GM23338 (cell line): ENCODE measurements at regions not wholly inside any gene's neighbourhood (a gene's known extent, or its start where the extent isn't known, plus 50 kb on each side); places are given as distances from the start of the nearest gene placed in this dataset.

ENCODE experiments used
- ATAC-seq: fragments of 200-7000 bp; cut with Tn5 transposase; 3 replicates; pipeline ENCODE4 v1.9.1; 2020
- DNase-seq: peaks from one replicate; pipeline ENCODE4 v3.0.0-alpha.2; 2015; ENCODE audit warnings: low spot score
- H2AFZ ChIP-seq: fragments of 200-600 bp; sonication (generic); 2 replicates; pipeline ENCODE4 v1.8.0; 2016; ENCODE audit warnings: antibody characterized with exemption, mild to moderate bottlenecking, moderate library complexity
- H3F3A ChIP-seq: fragments of 200-600 bp; sonication (generic); replicated peaks from 2 replicates; pipeline ENCODE4 v1.8.0; 2017; ENCODE audit warnings: antibody characterized with exemption, mixed run types, low read depth
- H3K27ac ChIP-seq: fragments of 200-600 bp; sonication (generic); 2 replicates; pipeline ENCODE4 v1.6.1; 2016; ENCODE audit warnings: low read depth
- H3K27me3 ChIP-seq: fragments of 200-600 bp; sonication (generic); 2 replicates; pipeline ENCODE4 v1.8.0; 2016; ENCODE audit warnings: mild to moderate bottlenecking, mixed run types, moderate library complexity; ENCODE audit not compliant: insufficient read depth
- H3K36me3 ChIP-seq: fragments of 200-600 bp; sonication (generic); 2 replicates; pipeline ENCODE4 v1.8.0; 2016; ENCODE audit warnings: mild to moderate bottlenecking; ENCODE audit not compliant: insufficient read depth
- H3K4me1 ChIP-seq: fragments of 200-600 bp; sonication (generic); 2 replicates; pipeline ENCODE4 v1.8.0; 2016; ENCODE audit warnings: mild to moderate bottlenecking, moderate library complexity; ENCODE audit not compliant: insufficient read depth
- H3K4me2 ChIP-seq: fragments of 200-600 bp; sonication (generic); 2 replicates; pipeline ENCODE4 v1.7.1; 2017; ENCODE audit warnings: mixed run types
- H3K4me3 ChIP-seq: fragments of 200-600 bp; sonication (generic); 2 replicates; pipeline ENCODE4 v1.6.1; 2016; ENCODE audit warnings: mixed run types
- H3K79me2 ChIP-seq: fragments of 200-600 bp; sonication (generic); replicated peaks from 2 replicates; pipeline ENCODE4 v1.8.0; 2017; ENCODE audit warnings: mild to moderate bottlenecking; ENCODE audit not compliant: insufficient read depth
- H3K9me2 ChIP-seq: fragments of 200-600 bp; sonication (generic); 2 replicates; pipeline ENCODE4 v1.8.0; 2017; ENCODE audit not compliant: insufficient read depth
- H4K20me1 ChIP-seq: fragments of 200-600 bp; sonication (generic); replicated peaks from 2 replicates; pipeline ENCODE4 v1.8.0; 2017; ENCODE audit warnings: mild to moderate bottlenecking; ENCODE audit not compliant: insufficient read depth
- H3K27ac Mint-ChIP-seq: 2 replicates; pipeline ENCODE4 v1.8.0; 2020; ENCODE audit warnings: inconsistent platforms, mild to moderate bottlenecking, moderate library complexity, mixed read lengths
- H3K27me3 Mint-ChIP-seq: 3 replicates; pipeline ENCODE4 v1.8.0; 2022; ENCODE audit warnings: low read depth, mild to moderate bottlenecking, moderate library complexity, mixed read lengths, inconsistent platforms; ENCODE audit not compliant: insufficient read depth, poor library complexity
- H3K36me3 Mint-ChIP-seq: 3 replicates; pipeline ENCODE4 v1.8.0; 2021; ENCODE audit warnings: low read depth, mild to moderate bottlenecking, inconsistent platforms, moderate library complexity, mixed read lengths
- H3K4me1 Mint-ChIP-seq: 3 replicates; pipeline ENCODE4 v1.8.0; 2020; ENCODE audit warnings: mild to moderate bottlenecking, inconsistent platforms, mixed read lengths
- H3K4me3 Mint-ChIP-seq: 3 replicates; pipeline ENCODE4 v1.8.0; 2021; ENCODE audit warnings: moderate library complexity, mild to moderate bottlenecking, inconsistent platforms, mixed read lengths
- H3K9me3 Mint-ChIP-seq: 3 replicates; pipeline ENCODE4 v1.8.0; 2020; ENCODE audit warnings: moderate library complexity, mild to moderate bottlenecking, inconsistent platforms, mixed read lengths
- EZH2phosphoT487 ChIP-seq: fragments of 200-600 bp; sonication (generic); IDR thresholded peaks from one replicate; pipeline ENCODE4 v1.8.1; 2018; ENCODE audit warnings: antibody characterized with exemption; ENCODE audit not compliant: unreplicated experiment
- JUNB ChIP-seq: IDR thresholded peaks from one replicate; pipeline ENCODE4 v1.6.1; 2016; ENCODE audit warnings: antibody characterized with exemption; ENCODE audit not compliant: unreplicated experiment
- STAT1 ChIP-seq: IDR thresholded peaks from one replicate; pipeline ENCODE4 v1.6.1; 2016; ENCODE audit warnings: antibody characterized with exemption; ENCODE audit not compliant: unreplicated experiment
- ZNF114 ChIP-seq: fragments of 250-450 bp; sonication (Bioruptor Pico); IDR thresholded peaks from 2 replicates; pipeline ENCODE4 v1.5.0; 2020; ENCODE audit warnings: mild to moderate bottlenecking, moderate library complexity
- ZNF331 ChIP-seq: fragments of 250-450 bp; sonication (Bioruptor Pico); IDR thresholded peaks from 2 replicates; pipeline ENCODE4 v1.5.0; 2020; ENCODE audit warnings: low read depth, mild to moderate bottlenecking, moderate library complexity
- TF ChIP-seq, protein P1 (sequence below): IDR thresholded peaks from one replicate; pipeline ENCODE4 v1.6.1; 2018; ENCODE audit warnings: antibody characterized with exemption; ENCODE audit not compliant: unreplicated experiment
- TF ChIP-seq, protein P2 (sequence below): fragments of 250-450 bp; sonication (Bioruptor Pico); IDR thresholded peaks from 2 replicates; pipeline ENCODE4 v1.5.0; 2020; ENCODE audit warnings: mild to moderate bottlenecking, moderate library complexity
- TF ChIP-seq, protein P3 (sequence below): IDR thresholded peaks from 2 replicates; pipeline ENCODE4 v1.6.1; 2016; ENCODE audit warnings: antibody characterized with exemption

DNA sequence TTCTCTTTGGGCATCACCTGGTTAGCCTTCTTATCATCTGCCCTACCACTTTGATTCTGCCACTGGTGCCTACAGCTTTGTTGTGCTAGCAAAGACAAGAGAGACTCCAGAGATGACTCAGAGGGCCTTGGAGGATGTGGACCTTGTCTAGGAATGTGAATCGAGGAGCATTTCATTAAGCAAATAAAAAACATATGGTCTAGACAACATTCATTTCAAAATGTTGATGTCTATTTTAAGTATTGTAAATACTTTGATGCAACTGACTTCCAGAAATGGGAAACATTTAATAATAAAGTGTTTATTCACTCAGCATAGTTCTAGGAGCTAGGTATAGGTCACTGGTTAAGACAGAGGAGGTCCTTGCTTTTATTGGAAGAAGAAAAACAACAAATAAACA is 195.5 kb downstream of the CDCA7 start (continued):
- TF ChIP-seq, protein P1, sequence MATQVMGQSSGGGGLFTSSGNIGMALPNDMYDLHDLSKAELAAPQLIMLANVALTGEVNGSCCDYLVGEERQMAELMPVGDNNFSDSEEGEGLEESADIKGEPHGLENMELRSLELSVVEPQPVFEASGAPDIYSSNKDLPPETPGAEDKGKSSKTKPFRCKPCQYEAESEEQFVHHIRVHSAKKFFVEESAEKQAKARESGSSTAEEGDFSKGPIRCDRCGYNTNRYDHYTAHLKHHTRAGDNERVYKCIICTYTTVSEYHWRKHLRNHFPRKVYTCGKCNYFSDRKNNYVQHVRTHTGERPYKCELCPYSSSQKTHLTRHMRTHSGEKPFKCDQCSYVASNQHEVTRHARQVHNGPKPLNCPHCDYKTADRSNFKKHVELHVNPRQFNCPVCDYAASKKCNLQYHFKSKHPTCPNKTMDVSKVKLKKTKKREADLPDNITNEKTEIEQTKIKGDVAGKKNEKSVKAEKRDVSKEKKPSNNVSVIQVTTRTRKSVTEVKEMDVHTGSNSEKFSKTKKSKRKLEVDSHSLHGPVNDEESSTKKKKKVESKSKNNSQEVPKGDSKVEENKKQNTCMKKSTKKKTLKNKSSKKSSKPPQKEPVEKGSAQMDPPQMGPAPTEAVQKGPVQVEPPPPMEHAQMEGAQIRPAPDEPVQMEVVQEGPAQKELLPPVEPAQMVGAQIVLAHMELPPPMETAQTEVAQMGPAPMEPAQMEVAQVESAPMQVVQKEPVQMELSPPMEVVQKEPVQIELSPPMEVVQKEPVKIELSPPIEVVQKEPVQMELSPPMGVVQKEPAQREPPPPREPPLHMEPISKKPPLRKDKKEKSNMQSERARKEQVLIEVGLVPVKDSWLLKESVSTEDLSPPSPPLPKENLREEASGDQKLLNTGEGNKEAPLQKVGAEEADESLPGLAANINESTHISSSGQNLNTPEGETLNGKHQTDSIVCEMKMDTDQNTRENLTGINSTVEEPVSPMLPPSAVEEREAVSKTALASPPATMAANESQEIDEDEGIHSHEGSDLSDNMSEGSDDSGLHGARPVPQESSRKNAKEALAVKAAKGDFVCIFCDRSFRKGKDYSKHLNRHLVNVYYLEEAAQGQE: no peak
- TF ChIP-seq ZNF114 (CRISPR knock-in tag) (no peak), EZH2phosphoT487 (no peak)
- TF ChIP-seq, protein P2, sequence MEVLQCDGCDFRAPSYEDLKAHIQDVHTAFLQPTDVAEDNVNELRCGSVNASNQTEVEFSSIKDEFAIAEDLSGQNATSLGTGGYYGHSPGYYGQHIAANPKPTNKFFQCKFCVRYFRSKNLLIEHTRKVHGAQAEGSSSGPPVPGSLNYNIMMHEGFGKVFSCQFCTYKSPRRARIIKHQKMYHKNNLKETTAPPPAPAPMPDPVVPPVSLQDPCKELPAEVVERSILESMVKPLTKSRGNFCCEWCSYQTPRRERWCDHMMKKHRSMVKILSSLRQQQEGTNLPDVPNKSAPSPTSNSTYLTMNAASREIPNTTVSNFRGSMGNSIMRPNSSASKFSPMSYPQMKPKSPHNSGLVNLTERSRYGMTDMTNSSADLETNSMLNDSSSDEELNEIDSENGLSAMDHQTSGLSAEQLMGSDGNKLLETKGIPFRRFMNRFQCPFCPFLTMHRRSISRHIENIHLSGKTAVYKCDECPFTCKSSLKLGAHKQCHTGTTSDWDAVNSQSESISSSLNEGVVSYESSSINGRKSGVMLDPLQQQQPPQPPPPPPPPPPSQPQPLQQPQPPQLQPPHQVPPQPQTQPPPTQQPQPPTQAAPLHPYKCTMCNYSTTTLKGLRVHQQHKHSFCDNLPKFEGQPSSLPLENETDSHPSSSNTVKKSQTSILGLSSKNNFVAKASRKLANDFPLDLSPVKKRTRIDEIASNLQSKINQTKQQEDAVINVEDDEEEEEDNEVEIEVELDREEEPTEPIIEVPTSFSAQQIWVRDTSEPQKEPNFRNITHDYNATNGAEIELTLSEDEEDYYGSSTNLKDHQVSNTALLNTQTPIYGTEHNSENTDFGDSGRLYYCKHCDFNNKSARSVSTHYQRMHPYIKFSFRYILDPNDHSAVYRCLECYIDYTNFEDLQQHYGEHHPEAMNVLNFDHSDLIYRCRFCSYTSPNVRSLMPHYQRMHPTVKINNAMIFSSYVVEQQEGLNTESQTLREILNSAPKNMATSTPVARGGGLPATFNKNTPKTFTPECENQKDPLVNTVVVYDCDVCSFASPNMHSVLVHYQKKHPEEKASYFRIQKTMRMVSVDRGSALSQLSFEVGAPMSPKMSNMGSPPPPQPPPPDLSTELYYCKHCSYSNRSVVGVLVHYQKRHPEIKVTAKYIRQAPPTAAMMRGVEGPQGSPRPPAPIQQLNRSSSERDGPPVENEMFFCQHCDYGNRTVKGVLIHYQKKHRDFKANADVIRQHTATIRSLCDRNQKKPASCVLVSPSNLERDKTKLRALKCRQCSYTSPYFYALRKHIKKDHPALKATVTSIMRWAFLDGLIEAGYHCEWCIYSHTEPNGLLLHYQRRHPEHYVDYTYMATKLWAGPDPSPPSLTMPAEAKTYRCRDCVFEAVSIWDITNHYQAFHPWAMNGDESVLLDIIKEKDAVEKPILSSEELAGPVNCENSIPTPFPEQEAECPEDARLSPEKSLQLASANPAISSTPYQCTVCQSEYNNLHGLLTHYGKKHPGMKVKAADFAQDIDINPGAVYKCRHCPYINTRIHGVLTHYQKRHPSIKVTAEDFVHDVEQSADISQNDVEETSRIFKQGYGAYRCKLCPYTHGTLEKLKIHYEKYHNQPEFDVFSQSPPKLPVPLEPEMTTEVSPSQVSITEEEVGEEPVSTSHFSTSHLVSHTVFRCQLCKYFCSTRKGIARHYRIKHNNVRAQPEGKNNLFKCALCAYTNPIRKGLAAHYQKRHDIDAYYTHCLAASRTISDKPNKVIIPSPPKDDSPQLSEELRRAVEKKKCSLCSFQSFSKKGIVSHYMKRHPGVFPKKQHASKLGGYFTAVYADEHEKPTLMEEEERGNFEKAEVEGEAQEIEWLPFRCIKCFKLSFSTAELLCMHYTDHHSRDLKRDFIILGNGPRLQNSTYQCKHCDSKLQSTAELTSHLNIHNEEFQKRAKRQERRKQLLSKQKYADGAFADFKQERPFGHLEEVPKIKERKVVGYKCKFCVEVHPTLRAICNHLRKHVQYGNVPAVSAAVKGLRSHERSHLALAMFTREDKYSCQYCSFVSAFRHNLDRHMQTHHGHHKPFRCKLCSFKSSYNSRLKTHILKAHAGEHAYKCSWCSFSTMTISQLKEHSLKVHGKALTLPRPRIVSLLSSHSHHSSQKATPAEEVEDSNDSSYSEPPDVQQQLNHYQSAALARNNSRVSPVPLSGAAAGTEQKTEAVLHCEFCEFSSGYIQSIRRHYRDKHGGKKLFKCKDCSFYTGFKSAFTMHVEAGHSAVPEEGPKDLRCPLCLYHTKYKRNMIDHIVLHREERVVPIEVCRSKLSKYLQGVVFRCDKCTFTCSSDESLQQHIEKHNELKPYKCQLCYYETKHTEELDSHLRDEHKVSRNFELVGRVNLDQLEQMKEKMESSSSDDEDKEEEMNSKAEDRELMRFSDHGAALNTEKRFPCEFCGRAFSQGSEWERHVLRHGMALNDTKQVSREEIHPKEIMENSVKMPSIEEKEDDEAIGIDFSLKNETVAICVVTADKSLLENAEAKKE: no peak

DNA sequence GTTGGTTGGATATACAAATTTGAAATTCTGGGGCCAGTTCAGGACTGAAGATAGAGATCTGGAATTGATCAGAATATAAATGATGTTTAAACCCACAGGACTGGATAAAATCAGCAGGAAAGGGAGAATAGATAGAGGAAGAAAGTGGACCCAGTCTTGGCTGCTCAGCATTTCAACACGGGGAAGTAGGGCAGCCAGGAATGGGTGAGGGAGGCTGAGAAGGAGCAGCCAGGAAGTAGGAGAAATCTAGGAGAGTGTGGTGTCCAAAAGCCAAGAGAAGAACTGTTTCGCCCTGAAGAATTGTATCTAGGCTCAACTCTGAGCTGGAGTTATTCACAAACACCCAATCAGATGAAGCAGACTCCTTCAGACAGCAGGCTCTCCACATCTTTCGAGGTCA is 197.9 kb downstream of the CDCA7 start:
- Histone ChIP-seq H3F3A (no peaks in the 10 kb centered on the region), H3K4me1 (peaks cover 19% of the 10 kb centered on the region), H3K36me3 (no peaks in the 10 kb centered on the region), H3K27me3 (no peaks in the 10 kb centered on the region), H3K9me2 (peaks cover 16% of the 10 kb centered on the region; the same call in 1 of the 2 replicates), H3K27ac (no peak overlapping the region), H3K79me2 (no peaks in the 10 kb centered on the region), H3K4me2 (no peak overlapping the region), H3K4me3 (no peak overlapping the region), H4K20me1 (0 out of 2 replicates have a peak, but pooled peaks cover 4% of the 10 kb centered on the region), H2AFZ (no peak overlapping the region)
- Mint-ChIP-seq H3K4me1 (peaks cover 12% of the 10 kb centered on the region), H3K36me3 (peaks cover 14% of the 10 kb centered on the region; the same call in 2 of the 3 replicates), H3K27me3 (no peaks in the 10 kb centered on the region), H3K9me3 (peaks cover 11% of the 10 kb centered on the region; the same call in 2 of the 3 replicates), H3K27ac (no peak overlapping the region), H3K4me3 (no peak overlapping the region)
- TF ChIP-seq STAT1 (no peak), ZNF114 (CRISPR knock-in tag) (no peak), JUNB (no peak), ZNF331 (CRISPR knock-in tag) (no peak), EZH2phosphoT487 (no peak)
- TF ChIP-seq, protein P3, sequence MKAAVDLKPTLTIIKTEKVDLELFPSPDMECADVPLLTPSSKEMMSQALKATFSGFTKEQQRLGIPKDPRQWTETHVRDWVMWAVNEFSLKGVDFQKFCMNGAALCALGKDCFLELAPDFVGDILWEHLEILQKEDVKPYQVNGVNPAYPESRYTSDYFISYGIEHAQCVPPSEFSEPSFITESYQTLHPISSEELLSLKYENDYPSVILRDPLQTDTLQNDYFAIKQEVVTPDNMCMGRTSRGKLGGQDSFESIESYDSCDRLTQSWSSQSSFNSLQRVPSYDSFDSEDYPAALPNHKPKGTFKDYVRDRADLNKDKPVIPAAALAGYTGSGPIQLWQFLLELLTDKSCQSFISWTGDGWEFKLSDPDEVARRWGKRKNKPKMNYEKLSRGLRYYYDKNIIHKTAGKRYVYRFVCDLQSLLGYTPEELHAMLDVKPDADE: no peak
- TF ChIP-seq, protein P1: no peak
- ATAC-seq (no peak), DNase-seq (no peak)
